Naive thymus-derived CD4-positive, alpha-beta T cell (primary cell): ENCODE measurements at regions not wholly inside any gene's neighbourhood (a gene's known extent, or its start where the extent isn't known, plus 50 kb on each side); places are given as distances from the start of the nearest gene placed in this dataset.

Experiments used
- ATAC-seq: fragments of 150-1000 bp; cut with Tn5 transposase; 2 replicates; pipeline ENCODE4 v1.10.0; 2021; ENCODE audit warnings: mild to moderate bottlenecking, moderate library complexity
- CTCF ChIA-PET: fragments of 350-600 bp; sonication (Branson Sonifier 250); formaldehyde crosslinking; loops from one replicate; lab custom pipeline; 2021; ENCODE audit warnings: antibody characterized with exemption; lab: Charles Lee
- POLR2A ChIA-PET: fragments of 350-600 bp; sonication (Branson Sonifier 250); formaldehyde crosslinking; loops from one replicate; lab custom pipeline; 2021; ENCODE audit warnings: antibody characterized with exemption, inconsistent platforms; lab: Charles Lee
- DNase-seq, 9 donors: peaks; one replicate each; pipeline versions ENCODE4 v3.0.0 to v3.0.0-alpha.2; 2020 to 2022; ENCODE audit warnings: mixed read lengths in 1 of 9
- H3K27ac ChIP-seq: one replicate; pipeline ENCODE4 v1.7.0; 2013; ENCODE audit warnings: mild to moderate bottlenecking, low read depth, low read length, moderate library complexity
- H3K27me3 ChIP-seq, 2 donors: one replicate each; pipeline ENCODE4 v1.7.0; 2013; ENCODE audit warnings: low read length in 2 of 2, mild to moderate bottlenecking in 2 of 2, moderate library complexity in 2 of 2; ENCODE audit not compliant: control insufficient read depth in 2 of 2, insufficient read depth in 2 of 2
- H3K36me3 ChIP-seq, 3 experiments: 1 replicate in 2 of 3; 2 replicates in 1 of 3; pipeline ENCODE4 v1.7.0; 2013; ENCODE audit warnings: low read length in 3 of 3, mild to moderate bottlenecking in 3 of 3, moderate library complexity in 1 of 3; ENCODE audit not compliant: insufficient read depth in 3 of 3, control insufficient read depth in 2 of 3
- H3K4me1 ChIP-seq, 2 donors: one replicate each; pipeline ENCODE4 v1.7.0; 2013; ENCODE audit warnings: low read length in 2 of 2, mild to moderate bottlenecking in 2 of 2, moderate library complexity in 1 of 2; ENCODE audit not compliant: control insufficient read depth in 2 of 2, insufficient read depth in 2 of 2
- H3K4me3 ChIP-seq: 2 replicates; pipeline ENCODE4 v1.7.0; 2013; ENCODE audit warnings: mild to moderate bottlenecking, low read length
- H3K9me3 ChIP-seq, 3 experiments: 1 replicate in 2 of 3; 2 replicates in 1 of 3; pipeline ENCODE4 v1.7.0; 2013; ENCODE audit warnings: low read length in 3 of 3; ENCODE audit not compliant: control insufficient read depth in 2 of 3
- H3K27ac Mint-ChIP-seq, 9 donors: one replicate each; pipeline ENCODE4 v1.8.0; 2020 to 2022; ENCODE audit warnings: mixed read lengths in 9 of 9, mild to moderate bottlenecking in 8 of 9, moderate library complexity in 5 of 9, inconsistent platforms in 2 of 9
- H3K27me3 Mint-ChIP-seq, 5 donors: one replicate each; pipeline ENCODE4 v1.8.0; 2021 to 2022; ENCODE audit warnings: mixed read lengths in 5 of 5, mild to moderate bottlenecking in 1 of 5
- H3K36me3 Mint-ChIP-seq, 5 donors: one replicate each; pipeline ENCODE4 v1.8.0; 2020 to 2022; ENCODE audit warnings: mixed read lengths in 5 of 5, mild to moderate bottlenecking in 3 of 5, inconsistent platforms in 1 of 5
- H3K4me1 Mint-ChIP-seq, 7 donors: one replicate each; pipeline ENCODE4 v1.8.0; 2020 to 2022; ENCODE audit warnings: mixed read lengths in 7 of 7, mild to moderate bottlenecking in 3 of 7, inconsistent platforms in 1 of 7
- H3K4me3 Mint-ChIP-seq, 10 donors: one replicate each; pipeline ENCODE4 v1.8.0; 2020 to 2022; ENCODE audit warnings: mild to moderate bottlenecking in 10 of 10, mixed read lengths in 10 of 10, moderate library complexity in 6 of 10, inconsistent platforms in 2 of 10
- H3K9me3 Mint-ChIP-seq, 11 donors: one replicate each; pipeline ENCODE4 v1.8.0; 2020 to 2022; ENCODE audit warnings: mixed read lengths in 11 of 11, mild to moderate bottlenecking in 4 of 11, inconsistent platforms in 1 of 11, moderate library complexity in 1 of 11
- intact Hi-C, 2 donors: fragments of 100-400 bp; cut with micrococcal nuclease; formaldehyde crosslinking; loops; one replicate each; pipeline ENCODE4 v1.15.1; 2023

GRCh38 chr3:7877312-7877711, 624.3 kb upstream of the LMCD1 start:
- ATAC-seq (no peak), DNase-seq (no peak)
- Mint-ChIP-seq H3K4me3 (peak overlapping the region; percentile 52 to 87 (median 68)), H3K27me3 (no peaks in the 10 kb centered on the region), H3K4me1 (peaks cover 11 to 86% (median 56%) of the 10 kb centered on the region in 7 donors), H3K36me3 (peaks cover 0 to 5% (median 0%) of the 10 kb centered on the region in 5 donors), H3K9me3 (peaks cover 2 to 39% (median 17%) of the 10 kb centered on the region in 11 donors), H3K27ac (peak overlapping the region; percentile 79 to 97 (median 88))
- no peaks in the 10 kb centered on the region for H3K27me3 ChIP-seq
- ChIA-PET POLR2A (interaction anchor here (0.6 to 1.4 kb wide), 3 partner anchors 10 to 489 kb away, joined by 3 to 4 read pairs (median 3); no protein-coding TSS in a partner anchor), CTCF (no interaction called here)
- H3K9me3 ChIP-seq: no peaks in the 10 kb centered on the region
- peaks cover 11 to 27% of the 10 kb centered on the region in 2 donors for H3K4me1 ChIP-seq
- intact Hi-C loops: loop anchor here in 1 of 2 donors (1.0 to 5.0 kb wide), 3 partner anchors 10 to 480 kb away; no protein-coding TSS in a partner anchor
- peak overlapping the region; percentile 27 for H3K27ac ChIP-seq
- H3K4me3 ChIP-seq: no peak overlapping the region
- no peaks in the 10 kb centered on the region for H3K36me3 ChIP-seq

GRCh38 chr3:7879572-7879971, 622.1 kb upstream of the LMCD1 start:
- H3K27me3 ChIP-seq: no peaks in the 10 kb centered on the region
- Mint-ChIP-seq H3K4me3 (peak overlapping the region in 2 of 10 donors; percentile 7 to 24), H3K9me3 (peaks cover 2 to 46% (median 19%) of the 10 kb centered on the region in 11 donors), H3K27ac (peak overlapping the region in 2 of 9 donors; percentile 49 to 70), H3K27me3 (no peaks in the 10 kb centered on the region), H3K4me1 (peaks cover 11 to 96% (median 54%) of the 10 kb centered on the region in 7 donors), H3K36me3 (peaks cover 0 to 9% (median 0%) of the 10 kb centered on the region in 5 donors)
- intact Hi-C loops: loop anchor here in 1 of 2 donors (5.0 kb wide), 2 partner anchors 77 to 478 kb away; no protein-coding TSS in a partner anchor
- no peaks in the 10 kb centered on the region for H3K36me3 ChIP-seq
- ChIA-PET CTCF (no interaction called here), POLR2A (no interaction called here)
- H3K4me1 ChIP-seq: peaks cover 11 to 27% of the 10 kb centered on the region in 2 donors
- no peak overlapping the region for H3K4me3 ChIP-seq
- no peaks in the 10 kb centered on the region for H3K9me3 ChIP-seq
- ATAC-seq (no peak), DNase-seq (no peak)
- no peak overlapping the region for H3K27ac ChIP-seq

GRCh38 chr3:7881946-7882345, 619.7 kb upstream of the LMCD1 start:
- H3K4me1 Mint-ChIP-seq: peaks cover 5 to 88% (median 46%) of the 10 kb centered on the region in 7 donors
- peak overlapping the region in 3 of 10 donors; percentile 1 to 24 (median 3) for H3K4me3 Mint-ChIP-seq
- H3K27ac ChIP-seq: no peak overlapping the region
- ChIA-PET POLR2A (no interaction called here), CTCF (no interaction called here)
- H3K36me3 Mint-ChIP-seq: peaks cover 0 to 16% (median 0%) of the 10 kb centered on the region in 5 donors
- H3K4me3 ChIP-seq: no peak overlapping the region
- intact Hi-C loops: no loop called here
- peaks cover 11 to 17% of the 10 kb centered on the region in 2 donors for H3K4me1 ChIP-seq
- no peak for ATAC-seq
- H3K27me3 ChIP-seq: no peaks in the 10 kb centered on the region
- H3K9me3 Mint-ChIP-seq: peaks cover 8 to 63% (median 27%) of the 10 kb centered on the region in 11 donors
- H3K36me3 ChIP-seq: no peaks in the 10 kb centered on the region
- H3K27me3 Mint-ChIP-seq: no peaks in the 10 kb centered on the region
- peak overlapping the region in 5 of 9 donors; percentile 41 to 89 (median 74) for H3K27ac Mint-ChIP-seq
- peaks cover 0 to 6% (median 0%) of the 10 kb centered on the region in 3 experiments for H3K9me3 ChIP-seq
- peak in 2 of 9 donors; percentile 13 to 37 for DNase-seq

DNA sequence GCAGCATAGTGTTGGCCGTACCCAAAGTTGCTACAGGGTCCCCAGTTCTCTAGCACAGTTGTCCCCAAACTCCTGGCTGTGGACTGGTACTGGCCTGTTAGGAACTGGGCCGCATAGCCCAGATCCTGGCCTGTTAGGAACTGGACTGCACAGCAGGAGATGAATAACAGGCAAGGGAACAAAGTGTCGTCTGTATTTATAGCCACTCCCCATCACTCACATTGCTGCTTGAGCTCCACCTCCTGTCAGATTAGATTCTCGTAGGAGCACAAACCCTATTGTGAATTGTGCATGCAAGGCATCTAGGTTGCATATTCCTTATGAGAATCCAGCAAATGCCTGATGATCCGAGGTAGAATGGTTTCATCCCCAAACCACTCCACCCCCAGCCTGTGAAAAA, 604.0 kb upstream of the LMCD1 start:
- CTCF ChIA-PET: no interaction called here
- Mint-ChIP-seq H3K9me3 (peaks cover 0 to 13% (median 4%) of the 10 kb centered on the region in 11 donors), H3K4me3 (no peak overlapping the region), H3K27me3 (no peaks in the 10 kb centered on the region), H3K36me3 (no peaks in the 10 kb centered on the region), H3K27ac (no peak overlapping the region), H3K4me1 (peaks cover 0 to 36% (median 6%) of the 10 kb centered on the region in 7 donors)
- Histone ChIP-seq H3K9me3 (no peaks in the 10 kb centered on the region), H3K4me1 (peaks cover 0 to 5% of the 10 kb centered on the region in 2 donors), H3K4me3 (no peak overlapping the region), H3K36me3 (no peaks in the 10 kb centered on the region), H3K27me3 (no peaks in the 10 kb centered on the region), H3K27ac (no peak overlapping the region)
- ATAC-seq (no peak), DNase-seq (no peak)
- POLR2A ChIA-PET: no interaction called here
- intact Hi-C loops: loop anchor here in 1 of 2 donors (5.0 kb wide), 1 partner anchor 95 kb away; no protein-coding TSS in a partner anchor

DNA sequence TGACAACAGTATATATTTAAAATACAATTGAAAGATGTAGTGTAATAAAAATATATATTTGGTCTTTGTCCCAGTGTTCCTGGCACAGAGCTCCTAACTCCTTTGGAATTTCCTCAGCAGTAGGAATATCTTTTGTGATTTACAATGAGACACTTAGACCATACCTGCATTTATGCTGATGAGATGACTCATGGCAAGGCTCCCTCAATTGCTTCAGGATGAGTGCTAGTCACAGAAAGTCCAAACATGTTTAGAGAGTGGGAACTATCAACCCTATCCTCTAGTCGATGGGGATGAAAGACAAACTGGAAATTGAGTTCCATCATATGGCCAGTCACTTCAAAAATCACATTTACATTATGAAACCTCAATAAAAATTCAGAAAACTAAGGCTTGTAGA, 588.3 kb upstream of the LMCD1 start:
- ATAC-seq: no peak
- Mint-ChIP-seq H3K9me3 (peaks cover 0 to 4% (median 0%) of the 10 kb centered on the region in 11 donors), H3K27ac (no peak overlapping the region), H3K4me1 (peaks cover 2 to 23% (median 8%) of the 10 kb centered on the region in 7 donors), H3K27me3 (no peaks in the 10 kb centered on the region), H3K36me3 (no peaks in the 10 kb centered on the region), H3K4me3 (no peak overlapping the region)
- Histone ChIP-seq H3K27ac (no peak overlapping the region), H3K9me3 (no peaks in the 10 kb centered on the region), H3K4me1 (peaks cover 0 to 5% of the 10 kb centered on the region in 2 donors), H3K27me3 (no peaks in the 10 kb centered on the region), H3K36me3 (no peaks in the 10 kb centered on the region), H3K4me3 (no peak overlapping the region)
- ChIA-PET POLR2A (no interaction called here), CTCF (no interaction called here)
- intact Hi-C loops: no loop called here
- DNase-seq: no peak

GRCh38 chr3:7915356-7915755, 586.3 kb upstream of the LMCD1 start:
- Histone ChIP-seq H3K4me1 (peaks cover 0 to 5% of the 10 kb centered on the region in 2 donors), H3K4me3 (no peak overlapping the region), H3K9me3 (no peaks in the 10 kb centered on the region), H3K27ac (no peak overlapping the region), H3K36me3 (no peaks in the 10 kb centered on the region), H3K27me3 (no peaks in the 10 kb centered on the region)
- Mint-ChIP-seq H3K36me3 (no peaks in the 10 kb centered on the region), H3K4me1 (peaks cover 2 to 29% (median 8%) of the 10 kb centered on the region in 7 donors), H3K27ac (no peak overlapping the region), H3K4me3 (no peak overlapping the region), H3K27me3 (no peaks in the 10 kb centered on the region), H3K9me3 (peaks cover 0 to 4% (median 0%) of the 10 kb centered on the region in 11 donors)
- POLR2A ChIA-PET: no interaction called here
- CTCF ChIA-PET: no interaction called here
- intact Hi-C loops: no loop called here
- no peak for ATAC-seq
- no peak for DNase-seq
